ENCODE measurements at regions not wholly inside any gene's neighbourhood (a gene's known extent, or its start where the extent isn't known, plus 50 kb on each side); places are given as distances from the start of the nearest gene placed in this dataset.

DNA sequence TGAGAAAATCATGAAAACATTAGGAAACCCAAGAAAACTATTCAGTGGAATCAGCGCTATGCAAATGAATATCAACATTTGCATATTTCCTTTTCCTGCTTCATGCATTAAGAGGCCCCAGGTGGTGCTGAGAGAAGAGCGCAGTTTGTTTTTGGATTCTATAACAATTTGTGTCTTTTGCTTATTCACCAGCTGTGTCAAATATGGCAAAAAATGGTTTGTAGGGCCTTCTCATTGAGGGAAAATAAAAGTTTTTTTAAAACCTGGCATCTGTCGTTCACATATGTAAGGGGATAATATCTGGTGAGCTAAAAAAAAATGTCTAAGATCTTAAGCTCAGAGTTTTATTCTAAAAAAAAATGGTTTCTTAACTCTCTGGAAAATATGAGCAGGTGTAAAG is 122.5 kb upstream of the ROBO2 start:
- Histone ChIP-seq H3K4me2 (ENCODE audit: insufficient read depth, low read length, poor library complexity, severe bottlenecking) (no peak overlapping the region), H4K91ac (ENCODE audit: low read depth, low read length, poor library complexity) (no peak overlapping the region), H2BK12ac (ENCODE audit: low read length) (no peak overlapping the region), H3K23ac (ENCODE audit: low read depth, low read length, poor library complexity) (no peak overlapping the region), H2BK120ac (ENCODE audit: low read depth, low read length) (no peak overlapping the region), H2BK5ac (ENCODE audit: low read length) (no peak overlapping the region), H3K79me1 (ENCODE audit: low read depth, low read length) (no peaks in the 10 kb centered on the region), H2BK15ac (ENCODE audit: low read length) (no peak overlapping the region), H2AFZ (ENCODE audit: low read length) (no peak overlapping the region), H3K14ac (ENCODE audit: low read length) (no peak overlapping the region), H2AK5ac (ENCODE audit: low read depth, low read length) (no peak overlapping the region), H4K8ac (ENCODE audit: low read depth, low read length) (no peak overlapping the region), H3K27ac (replicated peaks; ENCODE audit: low read length) (no peak overlapping the region), H3K18ac (ENCODE audit: low read length) (no peak overlapping the region), H3K4ac (ENCODE audit: low read length) (no peak overlapping the region), H3K9ac (ENCODE audit: low read depth, low read length, poor library complexity) (no peak overlapping the region), H3K36me3 (replicated peaks in 1 of 2; ENCODE audit: control insufficient read depth in 2 of 2, insufficient read depth in 2 of 2, low read length in 2 of 2) (no peaks in the 10 kb centered on the region), H3K27me3 (ENCODE audit: control insufficient read depth in 3 of 3, insufficient read depth in 3 of 3, low read depth in 1 of 3, low read length in 3 of 3) (no peaks in the 10 kb centered on the region), H3K4me1 (ENCODE audit: control insufficient read depth in 2 of 2, insufficient read depth in 1 of 2, low read depth in 1 of 2, low read length in 2 of 2) (no peaks in the 10 kb centered on the region), H3K9me3 (replicated peaks in 1 of 2; ENCODE audit: control insufficient read depth in 2 of 2, insufficient read depth in 1 of 2, low read depth in 1 of 2, low read length in 2 of 2) (no peaks in the 10 kb centered on the region), H3K4me3 (ENCODE audit: low read length in 2 of 2) (no peak overlapping the region)
- WGBS, 2 donors (ENCODE audit: extremely low coverage in 2 of 2, insufficient read length in 2 of 2, insufficient replicate concordance in 1 of 2) = no CpG with 5 or more reads among the region's 3 CpGs
- no peak for DNase-seq (ENCODE audit: low spot score)

DNA sequence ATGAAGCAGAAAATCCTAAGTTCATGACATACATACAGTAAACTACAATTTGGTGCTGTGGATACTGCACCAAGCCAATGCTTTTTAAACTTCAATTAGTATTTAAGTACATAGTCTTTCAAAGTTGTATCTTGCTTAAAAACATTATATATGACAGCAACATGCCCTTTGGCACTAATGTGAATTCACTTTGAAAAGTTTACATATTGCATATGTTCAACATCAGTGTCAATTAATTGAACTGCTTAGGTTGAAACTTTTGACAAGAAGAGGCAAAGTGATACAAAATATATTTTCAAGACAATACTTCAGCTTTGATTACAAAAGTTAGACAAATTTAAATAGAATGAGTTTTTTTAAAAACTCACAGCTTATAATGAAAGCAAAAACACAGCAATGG is 119.4 kb upstream of the ROBO2 start:
- Histone ChIP-seq H3K23ac (ENCODE audit: low read depth, low read length, poor library complexity) (no peak overlapping the region), H3K18ac (ENCODE audit: low read length) (no peak overlapping the region), H3K4me3 (ENCODE audit: low read length in 2 of 2) (no peak overlapping the region)

GRCh38 chr3:76923485-76923884 is 116.4 kb upstream of the ROBO2 start:
- no CpG with 5 or more reads among the region's 1 CpG for WGBS, 2 donors (ENCODE audit: extremely low coverage in 2 of 2, insufficient read length in 2 of 2, insufficient replicate concordance in 1 of 2)
- no peaks in the 10 kb centered on the region for H3K27me3 ChIP-seq (ENCODE audit: control insufficient read depth in 3 of 3, insufficient read depth in 3 of 3, low read depth in 1 of 3, low read length in 3 of 3)

More for the DNA sequence above, 119.4 kb upstream of the ROBO2 start:
- Histone ChIP-seq H2BK120ac (ENCODE audit: low read depth, low read length) (no peak overlapping the region), H3K4ac (ENCODE audit: low read length) (no peak overlapping the region), H3K14ac (ENCODE audit: low read length) (no peak overlapping the region), H4K8ac (ENCODE audit: low read depth, low read length) (no peak overlapping the region), H2BK12ac (ENCODE audit: low read length) (no peak overlapping the region), H2BK15ac (ENCODE audit: low read length) (no peak overlapping the region), H3K36me3 (replicated peaks in 1 of 2; ENCODE audit: control insufficient read depth in 2 of 2, insufficient read depth in 2 of 2, low read length in 2 of 2) (no peaks in the 10 kb centered on the region), H3K4me1 (ENCODE audit: control insufficient read depth in 2 of 2, insufficient read depth in 1 of 2, low read depth in 1 of 2, low read length in 2 of 2) (no peaks in the 10 kb centered on the region), H3K27ac (replicated peaks; ENCODE audit: low read length) (no peak overlapping the region), H4K91ac (ENCODE audit: low read depth, low read length, poor library complexity) (no peak overlapping the region), H3K4me2 (ENCODE audit: insufficient read depth, low read length, poor library complexity, severe bottlenecking) (no peak overlapping the region), H3K79me1 (ENCODE audit: low read depth, low read length) (no peaks in the 10 kb centered on the region), H3K27me3 (ENCODE audit: control insufficient read depth in 3 of 3, insufficient read depth in 3 of 3, low read depth in 1 of 3, low read length in 3 of 3) (no peaks in the 10 kb centered on the region), H2AFZ (ENCODE audit: low read length) (no peak overlapping the region), H3K9me3 (replicated peaks in 1 of 2; ENCODE audit: control insufficient read depth in 2 of 2, insufficient read depth in 1 of 2, low read depth in 1 of 2, low read length in 2 of 2) (no peaks in the 10 kb centered on the region), H3K9ac (ENCODE audit: low read depth, low read length, poor library complexity) (no peak overlapping the region), H2AK5ac (ENCODE audit: low read depth, low read length) (no peak overlapping the region), H2BK5ac (ENCODE audit: low read length) (no peak overlapping the region)
- no peak for DNase-seq (ENCODE audit: low spot score)

DNA sequence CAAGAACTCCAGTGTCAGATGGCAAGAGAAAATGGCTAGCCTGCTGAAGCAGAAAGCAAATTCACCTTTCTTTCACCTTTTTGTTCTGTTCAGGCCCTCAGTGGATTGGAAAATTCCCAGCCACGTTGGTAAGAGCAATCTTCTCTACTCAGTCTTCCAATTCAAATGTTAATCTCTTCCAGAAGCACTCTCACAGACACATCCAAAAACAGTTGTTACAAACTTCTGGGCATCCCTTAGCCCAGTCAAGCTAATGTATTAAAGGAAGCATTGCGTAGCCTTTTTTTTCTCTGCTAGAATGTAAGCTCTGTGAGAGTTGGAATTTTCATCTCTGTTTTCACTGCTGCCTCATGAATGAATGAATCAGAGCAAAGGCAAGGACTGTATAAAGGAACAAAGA is 109.2 kb upstream of the ROBO2 start:
- Histone ChIP-seq H3K18ac (ENCODE audit: low read length) (no peak overlapping the region), H3K9ac (ENCODE audit: low read depth, low read length, poor library complexity) (no peak overlapping the region), H2AK5ac (ENCODE audit: low read depth, low read length) (no peak overlapping the region), H3K14ac (ENCODE audit: low read length) (no peak overlapping the region), H3K27ac (replicated peaks; ENCODE audit: low read length) (no peak overlapping the region), H3K9me3 (replicated peaks in 1 of 2; ENCODE audit: control insufficient read depth in 2 of 2, insufficient read depth in 1 of 2, low read depth in 1 of 2, low read length in 2 of 2) (no peaks in the 10 kb centered on the region), H3K4me3 (ENCODE audit: low read length in 2 of 2) (no peak overlapping the region), H3K4ac (ENCODE audit: low read length) (no peak overlapping the region), H4K8ac (ENCODE audit: low read depth, low read length) (no peak overlapping the region), H3K79me1 (ENCODE audit: low read depth, low read length) (no peaks in the 10 kb centered on the region), H2BK12ac (ENCODE audit: low read length) (no peak overlapping the region), H3K23ac (ENCODE audit: low read depth, low read length, poor library complexity) (no peak overlapping the region), H4K91ac (ENCODE audit: low read depth, low read length, poor library complexity) (no peak overlapping the region), H2AFZ (ENCODE audit: low read length) (peak overlapping the region; percentile 69), H2BK5ac (ENCODE audit: low read length) (no peak overlapping the region), H3K27me3 (ENCODE audit: control insufficient read depth in 3 of 3, insufficient read depth in 3 of 3, low read depth in 1 of 3, low read length in 3 of 3) (no peaks in the 10 kb centered on the region), H2BK120ac (ENCODE audit: low read depth, low read length) (no peak overlapping the region), H2BK15ac (ENCODE audit: low read length) (no peak overlapping the region), H3K4me1 (ENCODE audit: control insufficient read depth in 2 of 2, insufficient read depth in 1 of 2, low read depth in 1 of 2, low read length in 2 of 2) (no peaks in the 10 kb centered on the region), H3K36me3 (replicated peaks in 1 of 2; ENCODE audit: control insufficient read depth in 2 of 2, insufficient read depth in 2 of 2, low read length in 2 of 2) (no peaks in the 10 kb centered on the region), H3K4me2 (ENCODE audit: insufficient read depth, low read length, poor library complexity, severe bottlenecking) (no peak overlapping the region)
- no peak for DNase-seq (ENCODE audit: low spot score)
- no CpG with 5 or more reads among the region's 2 CpGs for WGBS, 2 donors (ENCODE audit: extremely low coverage in 2 of 2, insufficient read length in 2 of 2, insufficient replicate concordance in 1 of 2)

More at GRCh38 chr3:76923485-76923884, 116.4 kb upstream of the ROBO2 start:
- H3K79me1 ChIP-seq (ENCODE audit: low read depth, low read length) = no peaks in the 10 kb centered on the region
- H2BK5ac ChIP-seq (ENCODE audit: low read length) = no peak overlapping the region
- no peak overlapping the region for H3K23ac ChIP-seq (ENCODE audit: low read depth, low read length, poor library complexity)
- no peak overlapping the region for H2BK120ac ChIP-seq (ENCODE audit: low read depth, low read length)
- H3K4me1 ChIP-seq (ENCODE audit: control insufficient read depth in 2 of 2, insufficient read depth in 1 of 2, low read depth in 1 of 2, low read length in 2 of 2) = no peaks in the 10 kb centered on the region
- no peaks in the 10 kb centered on the region for H3K36me3 ChIP-seq (replicated peaks in 1 of 2; ENCODE audit: control insufficient read depth in 2 of 2, insufficient read depth in 2 of 2, low read length in 2 of 2)
- H3K4me3 ChIP-seq (ENCODE audit: low read length in 2 of 2) = no peak overlapping the region
- H4K91ac ChIP-seq (ENCODE audit: low read depth, low read length, poor library complexity) = no peak overlapping the region
- no peak overlapping the region for H4K8ac ChIP-seq (ENCODE audit: low read depth, low read length)
- no peak for DNase-seq (ENCODE audit: low spot score)
- no peak overlapping the region for H3K9ac ChIP-seq (ENCODE audit: low read depth, low read length, poor library complexity)
- no peak overlapping the region for H3K4ac ChIP-seq (ENCODE audit: low read length)
- H3K27ac ChIP-seq (replicated peaks; ENCODE audit: low read length) = no peak overlapping the region
- no peak overlapping the region for H3K4me2 ChIP-seq (ENCODE audit: insufficient read depth, low read length, poor library complexity, severe bottlenecking)
- H3K9me3 ChIP-seq (replicated peaks in 1 of 2; ENCODE audit: control insufficient read depth in 2 of 2, insufficient read depth in 1 of 2, low read depth in 1 of 2, low read length in 2 of 2) = no peaks in the 10 kb centered on the region
- H3K18ac ChIP-seq (ENCODE audit: low read length) = no peak overlapping the region
- H3K14ac ChIP-seq (ENCODE audit: low read length) = no peak overlapping the region
- H2AK5ac ChIP-seq (ENCODE audit: low read depth, low read length) = no peak overlapping the region
- no peak overlapping the region for H2BK12ac ChIP-seq (ENCODE audit: low read length)
- H2BK15ac ChIP-seq (ENCODE audit: low read length) = no peak overlapping the region
- H2AFZ ChIP-seq (ENCODE audit: low read length) = peak overlapping the region; percentile 35

All from neuronal stem cell (in vitro differentiated cells).